ENCODE measurements at regions not wholly inside any gene's neighbourhood (a gene's known extent, or its start where the extent isn't known, plus 50 kb on each side); places are given as distances from the start of the nearest gene placed in this dataset.

GRCh38 chr2:215712219-215712868, 276.5 kb upstream of the FN1 start:
- FAIRE-seq = no peak

GRCh38 chr2:215711471-215712034, 275.7 kb upstream of the FN1 start:
- no peak for FAIRE-seq

- no peak for FAIRE-seq
Measured at GRCh38 chr2:215707608-215708007, 271.7 kb upstream of the FN1 start.

- no peak for FAIRE-seq
Measured at GRCh38 chr2:215705771-215706361, 270.0 kb upstream of the FN1 start.

- FAIRE-seq = no peak
Measured at GRCh38 chr2:215705281-215705680, 269.4 kb upstream of the FN1 start.

- no peak for FAIRE-seq
Measured at GRCh38 chr2:215702116-215702902, 266.4 kb upstream of the FN1 start.

GRCh38 chr2:215699700-215700538, 264.1 kb upstream of the FN1 start:
- FAIRE-seq = no peak

GRCh38 chr2:215699018-215699417, 263.1 kb upstream of the FN1 start:
- no peak for FAIRE-seq

GRCh38 chr2:215698566-215698965, 262.7 kb upstream of the FN1 start:
- no peak for FAIRE-seq

GRCh38 chr2:215697496-215697895, 261.6 kb upstream of the FN1 start:
- FAIRE-seq = no peak

GRCh38 chr2:215697003-215697402, 261.1 kb upstream of the FN1 start:
- FAIRE-seq = no peak

GRCh38 chr2:215695861-215696260, 260.0 kb upstream of the FN1 start:
- FAIRE-seq = no peak

- no peak for FAIRE-seq
Measured at GRCh38 chr2:215693999-215694580, 258.2 kb upstream of the FN1 start.

- FAIRE-seq = no peak
Measured at GRCh38 chr2:215693193-215693998, 257.5 kb upstream of the FN1 start.

GRCh38 chr2:215692387-215693079, 256.7 kb upstream of the FN1 start:
- no peak for FAIRE-seq

GRCh38 chr2:215691346-215691745, 255.5 kb upstream of the FN1 start:
- FAIRE-seq = no peak

- FAIRE-seq = no peak
Measured at GRCh38 chr2:215687149-215688031, 251.5 kb upstream of the FN1 start.

- no peak for FAIRE-seq
Measured at GRCh38 chr2:215685238-215685990, 249.5 kb upstream of the FN1 start.
